Liver (tissue), 8 donors: ENCODE measurements at regions not wholly inside any gene's neighbourhood (a gene's known extent, or its start where the extent isn't known, plus 50 kb on each side); places are given as distances from the start of the nearest gene placed in this dataset.

Source experiments
- DNase-seq: peaks from one replicate; pipeline ENCODE4 v3.0.0-alpha.2; 2017; ENCODE audit warnings: low spot score
- H3K27ac ChIP-seq, 2 donors: one replicate each; pipeline ENCODE4 v1.7.0; 2013; ENCODE audit warnings: inconsistent platforms in 2 of 2, low read length in 2 of 2, control low read depth in 1 of 2, low read depth in 1 of 2, mild to moderate bottlenecking in 1 of 2
- H3K27me3 ChIP-seq, 4 donors: one replicate each; pipeline versions ENCODE4 v1.6.1 to v1.7.0; 2013; ENCODE audit warnings: low read length in 3 of 4, inconsistent platforms in 1 of 4, mild to moderate bottlenecking in 1 of 4, moderate library complexity in 1 of 4; ENCODE audit not compliant: control insufficient read depth in 4 of 4, insufficient read depth in 4 of 4
- H3K36me3 ChIP-seq, 4 donors: one replicate each; pipeline versions ENCODE4 v1.6.1 to v1.7.0; 2013; ENCODE audit warnings: low read length in 3 of 4, mild to moderate bottlenecking in 3 of 4, low read depth in 1 of 4, moderate library complexity in 1 of 4; ENCODE audit not compliant: control insufficient read depth in 4 of 4, insufficient read depth in 3 of 4
- H3K4me1 ChIP-seq, 4 donors: one replicate each; pipeline versions ENCODE4 v1.6.1 to v1.7.0; 2013; ENCODE audit warnings: low read length in 3 of 4, mild to moderate bottlenecking in 3 of 4, moderate library complexity in 1 of 4; ENCODE audit not compliant: control insufficient read depth in 4 of 4, insufficient read depth in 4 of 4
- H3K4me3 ChIP-seq, 3 donors: one replicate each; pipeline versions ENCODE4 v1.6.1 to v1.7.0; 2013; ENCODE audit warnings: low read length in 3 of 3, control low read depth in 1 of 3, low read depth in 1 of 3, mild to moderate bottlenecking in 1 of 3
- H3K9ac ChIP-seq, 2 donors: one replicate each; pipeline ENCODE4 v1.7.0; 2013; ENCODE audit warnings: low read length in 2 of 2, mild to moderate bottlenecking in 2 of 2, moderate library complexity in 2 of 2, control low read depth in 1 of 2, low read depth in 1 of 2
- H3K9me3 ChIP-seq, 4 donors: one replicate each; pipeline versions ENCODE4 v1.6.1 to v1.7.0; 2013; ENCODE audit warnings: low read length in 3 of 4; ENCODE audit not compliant: control insufficient read depth in 4 of 4
- EGR1 ChIP-seq, 2 donors: IDR thresholded peaks; 2 replicates each; pipeline ENCODE4 v1.6.1; 2016 to 2018; ENCODE audit warnings: antibody characterized with exemption in 2 of 2, low read depth in 2 of 2
- FOXA1 ChIP-seq: IDR thresholded peaks from 2 replicates; pipeline ENCODE4 v1.6.1; 2016; ENCODE audit warnings: antibody characterized with exemption
- FOXA2 ChIP-seq: IDR thresholded peaks from 2 replicates; pipeline ENCODE4 v1.6.1; 2016; ENCODE audit warnings: antibody characterized with exemption
- GABPA ChIP-seq, 2 donors: IDR thresholded peaks in 1 of 2; conservative IDR thresholded peaks in 1 of 2; 2 replicates each; pipeline ENCODE4 v1.6.1; 2016; ENCODE audit warnings: antibody characterized with exemption in 2 of 2, mild to moderate bottlenecking in 1 of 2, moderate library complexity in 1 of 2
- HNF4A ChIP-seq, 2 donors: conservative IDR thresholded peaks; 2 replicates each; pipeline ENCODE4 v1.6.1; 2016; ENCODE audit warnings: antibody characterized with exemption in 2 of 2, mild to moderate bottlenecking in 2 of 2
- HNF4G ChIP-seq: IDR thresholded peaks from 2 replicates; pipeline ENCODE4 v1.6.1; 2016; ENCODE audit warnings: antibody characterized with exemption
- JUND ChIP-seq, 2 donors: IDR thresholded peaks; 2 replicates each; pipeline ENCODE4 v1.6.1; 2016; ENCODE audit warnings: antibody characterized with exemption in 2 of 2
- NR2F2 ChIP-seq: IDR thresholded peaks from 2 replicates; pipeline ENCODE4 v1.6.1; 2016; ENCODE audit warnings: antibody characterized with exemption
- RAD21 ChIP-seq, 2 donors: IDR thresholded peaks; 2 replicates each; pipeline ENCODE4 v1.6.1; 2016; ENCODE audit warnings: antibody characterized with exemption in 2 of 2, mild to moderate bottlenecking in 2 of 2
- RXRA ChIP-seq, 2 donors: IDR thresholded peaks; 2 replicates each; pipeline ENCODE4 v1.6.1; 2017 to 2018; ENCODE audit warnings: antibody characterized with exemption in 2 of 2, mild to moderate bottlenecking in 1 of 2
- SP1 ChIP-seq: IDR thresholded peaks from 2 replicates; pipeline ENCODE4 v1.6.1; 2018; ENCODE audit warnings: antibody characterized with exemption, mild to moderate bottlenecking
- TAF1 ChIP-seq: conservative IDR thresholded peaks from 2 replicates; pipeline ENCODE4 v1.6.1; 2016; ENCODE audit warnings: antibody characterized with exemption, mild to moderate bottlenecking
- YY1 ChIP-seq: IDR thresholded peaks from 2 replicates; pipeline ENCODE4 v1.6.1; 2016; ENCODE audit warnings: antibody characterized with exemption, mild to moderate bottlenecking
- WGBS: extraction: QIAGEN DNeasy Blood & Tissue Kit; methylation state at CpG from one replicate; pipeline ENCODE4 v1.1.7; 2013; 5-methylcytosine and 5-hydroxymethylcytosine counted together
- TF ChIP-seq, protein P1 (sequence below): IDR thresholded peaks from 2 replicates; pipeline ENCODE4 v1.6.1; 2016; ENCODE audit warnings: antibody characterized with exemption
- TF ChIP-seq, protein P2 (sequence below): IDR thresholded peaks from 2 replicates; pipeline ENCODE4 v1.6.1; 2016; ENCODE audit warnings: antibody characterized with exemption, mild to moderate bottlenecking
- TF ChIP-seq, protein P3 (sequence below): IDR thresholded peaks from 2 replicates; pipeline ENCODE4 v1.6.1; 2016; ENCODE audit warnings: antibody characterized with exemption
- TF ChIP-seq, protein P4 (sequence below): fragments of 150-350 bp; IDR thresholded peaks from 2 replicates; pipeline ENCODE4 v1.5.1; 2017; ENCODE audit warnings: improper control_type of control experiment, low read depth, low read length; ENCODE audit not compliant: missing input control
- TF ChIP-seq, protein P5 (sequence below): IDR thresholded peaks from 2 replicates; pipeline ENCODE4 v1.6.1; 2016; ENCODE audit warnings: antibody characterized with exemption
- donor health status: healthy.
- donor health status: healthy.
- donor health status: healthy.
- donor health status: healthy.
- donor health status: healthy.

DNA sequence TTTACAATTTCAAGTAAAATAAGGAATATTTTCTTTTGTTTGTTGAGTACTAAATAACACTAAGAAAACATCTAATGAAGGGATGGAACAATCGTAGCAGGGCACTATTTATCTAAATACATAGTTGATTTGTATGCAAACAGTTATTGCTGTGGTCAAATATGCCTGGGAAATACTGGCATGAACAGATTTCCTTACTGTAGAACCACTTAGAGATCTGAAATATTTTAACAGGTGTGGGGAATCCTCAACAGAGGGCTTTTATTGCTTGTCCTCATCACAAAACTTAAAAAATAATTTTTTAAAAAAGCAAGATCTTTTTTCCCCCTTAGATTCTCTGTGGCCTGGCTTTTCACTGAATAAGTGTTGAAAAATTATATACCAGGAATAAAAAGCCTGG lies 233.0 kb upstream of the FAM83B start:
- Histone ChIP-seq H3K27me3 (no peaks in the 10 kb centered on the region), H3K9ac (no peak overlapping the region), H3K9me3 (no peaks in the 10 kb centered on the region), H3K27ac (no peak overlapping the region), H3K4me3 (no peak overlapping the region), H3K36me3 (no peaks in the 10 kb centered on the region), H3K4me1 (no peaks in the 10 kb centered on the region)
- no peak for DNase-seq
- TF ChIP-seq FOXA1 (no peak), NR2F2 (no peak), GABPA (IDR thresholded peaks at IDR 0.05 in 1 of 2, conservative IDR thresholded peaks at IDR 0.05 in 1 of 2) (no peak), HNF4A (conservative IDR thresholded peaks at IDR 0.05) (no peak), FOXA2 (no peak), EGR1 (IDR thresholded peaks at IDR 0.05; ENCODE audit: low read depth in 2 of 2) (no peak), HNF4G (no peak), TAF1 (no peak), RXRA (IDR thresholded peaks at IDR 0.05) (no peak)
- TF ChIP-seq, protein P1, sequence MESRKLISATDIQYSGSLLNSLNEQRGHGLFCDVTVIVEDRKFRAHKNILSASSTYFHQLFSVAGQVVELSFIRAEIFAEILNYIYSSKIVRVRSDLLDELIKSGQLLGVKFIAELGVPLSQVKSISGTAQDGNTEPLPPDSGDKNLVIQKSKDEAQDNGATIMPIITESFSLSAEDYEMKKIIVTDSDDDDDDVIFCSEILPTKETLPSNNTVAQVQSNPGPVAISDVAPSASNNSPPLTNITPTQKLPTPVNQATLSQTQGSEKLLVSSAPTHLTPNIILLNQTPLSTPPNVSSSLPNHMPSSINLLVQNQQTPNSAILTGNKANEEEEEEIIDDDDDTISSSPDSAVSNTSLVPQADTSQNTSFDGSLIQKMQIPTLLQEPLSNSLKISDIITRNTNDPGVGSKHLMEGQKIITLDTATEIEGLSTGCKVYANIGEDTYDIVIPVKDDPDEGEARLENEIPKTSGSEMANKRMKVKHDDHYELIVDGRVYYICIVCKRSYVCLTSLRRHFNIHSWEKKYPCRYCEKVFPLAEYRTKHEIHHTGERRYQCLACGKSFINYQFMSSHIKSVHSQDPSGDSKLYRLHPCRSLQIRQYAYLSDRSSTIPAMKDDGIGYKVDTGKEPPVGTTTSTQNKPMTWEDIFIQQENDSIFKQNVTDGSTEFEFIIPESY = no peak
- TF ChIP-seq, protein P2, sequence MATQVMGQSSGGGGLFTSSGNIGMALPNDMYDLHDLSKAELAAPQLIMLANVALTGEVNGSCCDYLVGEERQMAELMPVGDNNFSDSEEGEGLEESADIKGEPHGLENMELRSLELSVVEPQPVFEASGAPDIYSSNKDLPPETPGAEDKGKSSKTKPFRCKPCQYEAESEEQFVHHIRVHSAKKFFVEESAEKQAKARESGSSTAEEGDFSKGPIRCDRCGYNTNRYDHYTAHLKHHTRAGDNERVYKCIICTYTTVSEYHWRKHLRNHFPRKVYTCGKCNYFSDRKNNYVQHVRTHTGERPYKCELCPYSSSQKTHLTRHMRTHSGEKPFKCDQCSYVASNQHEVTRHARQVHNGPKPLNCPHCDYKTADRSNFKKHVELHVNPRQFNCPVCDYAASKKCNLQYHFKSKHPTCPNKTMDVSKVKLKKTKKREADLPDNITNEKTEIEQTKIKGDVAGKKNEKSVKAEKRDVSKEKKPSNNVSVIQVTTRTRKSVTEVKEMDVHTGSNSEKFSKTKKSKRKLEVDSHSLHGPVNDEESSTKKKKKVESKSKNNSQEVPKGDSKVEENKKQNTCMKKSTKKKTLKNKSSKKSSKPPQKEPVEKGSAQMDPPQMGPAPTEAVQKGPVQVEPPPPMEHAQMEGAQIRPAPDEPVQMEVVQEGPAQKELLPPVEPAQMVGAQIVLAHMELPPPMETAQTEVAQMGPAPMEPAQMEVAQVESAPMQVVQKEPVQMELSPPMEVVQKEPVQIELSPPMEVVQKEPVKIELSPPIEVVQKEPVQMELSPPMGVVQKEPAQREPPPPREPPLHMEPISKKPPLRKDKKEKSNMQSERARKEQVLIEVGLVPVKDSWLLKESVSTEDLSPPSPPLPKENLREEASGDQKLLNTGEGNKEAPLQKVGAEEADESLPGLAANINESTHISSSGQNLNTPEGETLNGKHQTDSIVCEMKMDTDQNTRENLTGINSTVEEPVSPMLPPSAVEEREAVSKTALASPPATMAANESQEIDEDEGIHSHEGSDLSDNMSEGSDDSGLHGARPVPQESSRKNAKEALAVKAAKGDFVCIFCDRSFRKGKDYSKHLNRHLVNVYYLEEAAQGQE = no peak
- TF ChIP-seq, protein P3, sequence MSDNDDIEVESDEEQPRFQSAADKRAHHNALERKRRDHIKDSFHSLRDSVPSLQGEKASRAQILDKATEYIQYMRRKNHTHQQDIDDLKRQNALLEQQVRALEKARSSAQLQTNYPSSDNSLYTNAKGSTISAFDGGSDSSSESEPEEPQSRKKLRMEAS = no peak
- WGBS = 73% methylated on average over 1 of the region's 1 CpG

DNA sequence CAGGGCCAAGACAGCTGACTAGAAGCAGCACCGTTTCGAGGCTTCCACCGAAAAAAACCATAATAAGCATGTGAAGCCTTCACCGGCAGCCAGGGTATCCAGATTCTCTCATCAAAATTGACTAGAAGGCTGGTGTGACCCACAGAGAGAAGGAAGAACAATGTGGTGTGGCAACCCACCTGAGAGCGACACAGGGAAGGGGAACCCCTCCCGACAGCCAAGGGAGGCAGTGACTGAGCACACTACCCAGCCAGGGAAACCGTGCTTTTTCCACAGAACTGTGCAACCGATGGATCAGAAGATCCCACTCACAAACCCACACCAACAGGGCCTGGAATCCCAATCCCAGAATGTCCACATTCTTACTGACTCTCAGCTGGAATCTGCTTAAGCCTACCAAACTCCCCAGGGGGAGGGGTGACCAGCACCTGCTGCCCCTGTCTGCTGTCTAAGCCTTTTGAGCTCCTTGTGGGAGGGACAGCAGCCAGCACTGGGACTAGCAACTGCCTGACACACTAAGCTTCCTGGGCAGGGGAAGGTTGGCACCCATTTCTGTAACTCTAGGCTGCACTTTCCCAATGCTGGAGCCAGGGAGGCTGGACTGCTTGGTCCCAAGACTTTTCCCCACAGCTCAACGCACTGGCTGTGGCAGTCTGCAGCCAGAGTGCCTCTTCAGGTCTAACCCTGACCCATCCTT lies 231.9 kb upstream of the FAM83B start:
- no peak overlapping the region for H3K27ac ChIP-seq
- H3K9me3 ChIP-seq = no peaks in the 10 kb centered on the region
- no peaks in the 10 kb centered on the region for H3K4me1 ChIP-seq
- no peak for DNase-seq
- no peak overlapping the region for H3K9ac ChIP-seq
- H3K36me3 ChIP-seq = no peaks in the 10 kb centered on the region
- 85% methylated on average over 9 of the region's 9 CpGs for WGBS
- H3K27me3 ChIP-seq = no peaks in the 10 kb centered on the region
- TF ChIP-seq HNF4A (conservative IDR thresholded peaks at IDR 0.05) (no peak), RXRA (IDR thresholded peaks at IDR 0.05) (no peak), YY1 (no peak), SP1 (no peak), NR2F2 (no peak), EGR1 (IDR thresholded peaks at IDR 0.05; ENCODE audit: low read depth in 2 of 2) (no peak), RAD21 (IDR thresholded peaks at IDR 0.05) (no peak), FOXA2 (no peak), JUND (IDR thresholded peaks at IDR 0.05) (no peak)
- TF ChIP-seq, protein P4, sequence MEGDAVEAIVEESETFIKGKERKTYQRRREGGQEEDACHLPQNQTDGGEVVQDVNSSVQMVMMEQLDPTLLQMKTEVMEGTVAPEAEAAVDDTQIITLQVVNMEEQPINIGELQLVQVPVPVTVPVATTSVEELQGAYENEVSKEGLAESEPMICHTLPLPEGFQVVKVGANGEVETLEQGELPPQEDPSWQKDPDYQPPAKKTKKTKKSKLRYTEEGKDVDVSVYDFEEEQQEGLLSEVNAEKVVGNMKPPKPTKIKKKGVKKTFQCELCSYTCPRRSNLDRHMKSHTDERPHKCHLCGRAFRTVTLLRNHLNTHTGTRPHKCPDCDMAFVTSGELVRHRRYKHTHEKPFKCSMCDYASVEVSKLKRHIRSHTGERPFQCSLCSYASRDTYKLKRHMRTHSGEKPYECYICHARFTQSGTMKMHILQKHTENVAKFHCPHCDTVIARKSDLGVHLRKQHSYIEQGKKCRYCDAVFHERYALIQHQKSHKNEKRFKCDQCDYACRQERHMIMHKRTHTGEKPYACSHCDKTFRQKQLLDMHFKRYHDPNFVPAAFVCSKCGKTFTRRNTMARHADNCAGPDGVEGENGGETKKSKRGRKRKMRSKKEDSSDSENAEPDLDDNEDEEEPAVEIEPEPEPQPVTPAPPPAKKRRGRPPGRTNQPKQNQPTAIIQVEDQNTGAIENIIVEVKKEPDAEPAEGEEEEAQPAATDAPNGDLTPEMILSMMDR = no peak
- TF ChIP-seq, protein P1 = no peak
- TF ChIP-seq, protein P5, sequence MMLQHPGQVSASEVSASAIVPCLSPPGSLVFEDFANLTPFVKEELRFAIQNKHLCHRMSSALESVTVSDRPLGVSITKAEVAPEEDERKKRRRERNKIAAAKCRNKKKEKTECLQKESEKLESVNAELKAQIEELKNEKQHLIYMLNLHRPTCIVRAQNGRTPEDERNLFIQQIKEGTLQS = no peak
- TF ChIP-seq, protein P2 = no peak
- H3K4me3 ChIP-seq = no peak overlapping the region
